Calu3 (cell line): ENCODE measurements at regions not wholly inside any gene's neighbourhood (a gene's known extent, or its start where the extent isn't known, plus 50 kb on each side); places are given as distances from the start of the nearest gene placed in this dataset.
A peak's percentile ranks its signal among the peaks of the same experiment; 100 is the strongest.

Experiments
- BruUV-seq: library from RNA; stranded (reverse); fragments of 400-500 nt; replicated peaks from 2 replicates; lab custom pipeline; 2021; lab: Mats Ljungman, UMichigan
- CTCF ChIA-PET: fragments of 300-600 bp; sonication (Branson Sonifier 250); formaldehyde crosslinking; loops from one replicate; lab custom pipeline; 2022; ENCODE audit warnings: antibody characterized with exemption; lab: Charles Lee
- DNase-seq: peaks from one replicate; pipeline ENCODE4 v3.0.0; 2022
- H3K27ac Mint-ChIP-seq: one replicate; pipeline ENCODE4 v1.8.0; 2022; ENCODE audit warnings: mixed read lengths; ENCODE audit not compliant: unreplicated experiment
- H3K27me3 Mint-ChIP-seq: one replicate; pipeline ENCODE4 v1.8.0; 2022; ENCODE audit warnings: mixed read lengths; ENCODE audit not compliant: unreplicated experiment
- H3K36me3 Mint-ChIP-seq: one replicate; pipeline ENCODE4 v1.8.0; 2022; ENCODE audit warnings: mild to moderate bottlenecking, moderate library complexity, mixed read lengths; ENCODE audit not compliant: insufficient read depth, unreplicated experiment
- H3K4me1 Mint-ChIP-seq: one replicate; pipeline ENCODE4 v1.8.0; 2022; ENCODE audit warnings: mild to moderate bottlenecking, low read depth, mixed read lengths; ENCODE audit not compliant: unreplicated experiment
- H3K4me3 Mint-ChIP-seq: one replicate; pipeline ENCODE4 v1.8.0; 2022; ENCODE audit warnings: mild to moderate bottlenecking, low read depth, moderate library complexity, mixed read lengths; ENCODE audit not compliant: unreplicated experiment
- H3K9me3 Mint-ChIP-seq: one replicate; pipeline ENCODE4 v1.8.0; 2022; ENCODE audit warnings: low read depth, mixed read lengths; ENCODE audit not compliant: unreplicated experiment
- intact Hi-C: fragments of 100-400 bp; cut with micrococcal nuclease; formaldehyde crosslinking; loops from one replicate; pipeline ENCODE4 v1.10.0; 2022; ENCODE audit not compliant: unreplicated experiment
- TF ChIP-seq, protein P1 (sequence below): fragments of 200-600 bp; IDR thresholded peaks from one replicate; pipeline ENCODE4 v1.8.0; 2022; ENCODE audit warnings: antibody characterized with exemption; ENCODE audit not compliant: unreplicated experiment

DNA sequence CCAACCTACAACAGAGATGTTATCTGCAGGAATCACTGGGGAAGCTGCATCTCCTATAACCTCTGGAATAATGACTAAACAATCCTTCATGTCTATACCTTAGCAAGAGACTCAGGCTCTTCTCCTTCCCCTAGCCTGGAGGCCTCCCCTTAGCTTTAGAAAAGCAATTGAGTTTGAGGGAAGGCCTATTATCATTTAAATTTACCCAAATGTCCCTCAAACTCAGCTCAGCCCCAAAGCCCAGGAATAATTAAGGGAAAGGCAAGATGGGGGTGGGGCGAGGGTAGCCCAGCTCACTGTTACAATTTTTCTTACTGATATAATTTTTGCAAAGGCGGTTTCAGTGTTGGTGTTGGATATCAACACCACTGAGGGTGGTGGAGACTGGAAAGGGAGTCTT is 151.4 kb upstream of the EEA1 start:
- Mint-ChIP-seq H3K27me3 (no peaks in the 10 kb centered on the region), H3K9me3 (peaks cover 5% of the 10 kb centered on the region), H3K36me3 (no peaks in the 10 kb centered on the region), H3K4me1 (peaks cover 28% of the 10 kb centered on the region), H3K4me3 (no peak overlapping the region), H3K27ac (no peak overlapping the region)
- intact Hi-C loops = no loop called here
- CTCF ChIA-PET = interaction anchor here (0.5 kb wide), 1 partner anchor 1870 kb away, joined by 3 read pairs; no protein-coding TSS in a partner anchor
- no TSS peak for BruUV-seq
- TF ChIP-seq, protein P1, sequence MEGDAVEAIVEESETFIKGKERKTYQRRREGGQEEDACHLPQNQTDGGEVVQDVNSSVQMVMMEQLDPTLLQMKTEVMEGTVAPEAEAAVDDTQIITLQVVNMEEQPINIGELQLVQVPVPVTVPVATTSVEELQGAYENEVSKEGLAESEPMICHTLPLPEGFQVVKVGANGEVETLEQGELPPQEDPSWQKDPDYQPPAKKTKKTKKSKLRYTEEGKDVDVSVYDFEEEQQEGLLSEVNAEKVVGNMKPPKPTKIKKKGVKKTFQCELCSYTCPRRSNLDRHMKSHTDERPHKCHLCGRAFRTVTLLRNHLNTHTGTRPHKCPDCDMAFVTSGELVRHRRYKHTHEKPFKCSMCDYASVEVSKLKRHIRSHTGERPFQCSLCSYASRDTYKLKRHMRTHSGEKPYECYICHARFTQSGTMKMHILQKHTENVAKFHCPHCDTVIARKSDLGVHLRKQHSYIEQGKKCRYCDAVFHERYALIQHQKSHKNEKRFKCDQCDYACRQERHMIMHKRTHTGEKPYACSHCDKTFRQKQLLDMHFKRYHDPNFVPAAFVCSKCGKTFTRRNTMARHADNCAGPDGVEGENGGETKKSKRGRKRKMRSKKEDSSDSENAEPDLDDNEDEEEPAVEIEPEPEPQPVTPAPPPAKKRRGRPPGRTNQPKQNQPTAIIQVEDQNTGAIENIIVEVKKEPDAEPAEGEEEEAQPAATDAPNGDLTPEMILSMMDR = no peak
- no peak for DNase-seq

- TF ChIP-seq, protein P1 = no peak
- H3K27ac Mint-ChIP-seq = peak overlapping the region; percentile 27
- peaks cover 2% of the 10 kb centered on the region for H3K9me3 Mint-ChIP-seq
- no peaks in the 10 kb centered on the region for H3K36me3 Mint-ChIP-seq
- DNase-seq = no peak
- no peaks in the 10 kb centered on the region for H3K27me3 Mint-ChIP-seq
- H3K4me1 Mint-ChIP-seq = peaks cover 32% of the 10 kb centered on the region
- intact Hi-C loops = no loop called here
- BruUV-seq = no TSS peak
- CTCF ChIA-PET = interaction anchor here (0.5 kb wide), 1 partner anchor 1869 kb away, joined by 3 read pairs; no protein-coding TSS in a partner anchor
- no peak overlapping the region for H3K4me3 Mint-ChIP-seq
These were observed 152.1 kb upstream of the EEA1 start for GRCh38 chr12:93080994-93081809.

DNA sequence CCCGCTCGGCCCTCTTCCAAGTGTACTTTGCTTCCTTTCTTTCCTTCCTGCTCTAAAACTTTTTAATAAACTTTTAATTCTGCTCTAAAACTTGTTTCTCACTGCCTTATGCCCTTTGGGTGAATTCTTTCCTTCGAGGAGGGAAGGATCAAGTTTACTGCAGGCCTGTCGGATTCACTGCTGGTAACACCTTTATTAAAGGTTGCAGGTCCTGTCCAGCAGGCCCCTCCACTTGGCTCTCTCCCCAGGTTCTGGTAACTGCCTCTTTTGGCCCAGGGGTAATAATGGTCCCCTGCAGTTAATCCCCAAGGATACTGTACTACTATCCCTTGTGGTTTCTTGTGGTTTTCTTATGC is 152.7 kb upstream of the EEA1 start:
- Mint-ChIP-seq H3K36me3 (no peaks in the 10 kb centered on the region), H3K27me3 (no peaks in the 10 kb centered on the region), H3K9me3 (peaks cover 2% of the 10 kb centered on the region), H3K4me1 (peaks cover 34% of the 10 kb centered on the region), H3K27ac (no peak overlapping the region), H3K4me3 (no peak overlapping the region)
- intact Hi-C loops = no loop called here
- DNase-seq = no peak
- TF ChIP-seq, protein P1 = no peak
- BruUV-seq = no TSS peak
- CTCF ChIA-PET = no interaction called here

DNA sequence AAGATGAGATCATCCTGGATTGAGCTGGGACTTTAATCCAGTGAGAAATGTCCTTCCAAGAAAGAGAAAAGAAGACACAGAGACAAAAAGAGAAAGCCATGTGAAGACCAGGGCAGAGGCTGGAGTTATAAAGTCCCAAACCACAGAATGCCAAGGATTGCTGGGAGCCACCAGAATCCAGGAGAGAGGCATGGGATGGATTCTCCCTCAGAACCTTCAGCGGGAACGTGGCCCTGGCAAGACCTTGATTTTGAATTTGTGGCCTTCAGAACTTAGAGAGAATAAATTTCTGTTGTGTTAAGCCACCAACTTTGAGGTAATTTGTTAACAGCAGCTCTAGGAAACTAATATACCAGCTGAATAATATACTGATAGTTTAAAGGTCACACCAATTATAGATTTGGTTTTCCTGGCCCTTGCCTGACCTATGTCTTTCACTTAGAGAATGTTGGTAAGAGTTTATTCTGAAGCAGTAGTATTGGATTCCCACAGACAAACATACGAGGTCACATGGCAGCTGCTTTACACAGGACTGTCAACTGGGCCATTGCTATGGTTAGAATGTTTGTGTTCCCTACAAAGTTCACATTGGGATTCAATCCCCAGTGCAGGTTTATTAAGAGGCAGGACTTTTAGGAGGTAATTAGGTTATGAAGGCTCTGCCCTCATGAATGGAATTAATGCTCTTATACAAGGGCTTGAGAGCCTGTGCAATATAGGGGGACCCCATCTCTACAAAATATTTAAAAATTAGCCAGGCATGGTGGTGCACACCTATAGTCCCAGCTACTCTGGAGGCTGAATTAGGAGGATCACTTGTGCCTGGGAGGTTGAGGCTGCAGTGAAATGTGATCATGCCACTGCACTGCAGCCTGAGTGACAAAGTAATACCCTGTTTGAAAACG is 156.5 kb upstream of the EEA1 start:
- peaks cover 56% of the 10 kb centered on the region for H3K4me1 Mint-ChIP-seq
- CTCF ChIA-PET = interaction anchor here (0.9 kb wide), 1 partner anchor 12 kb away, joined by 3 read pairs; no protein-coding TSS in a partner anchor
- TF ChIP-seq, protein P1 = no peak
- no TSS peak for BruUV-seq
- no peaks in the 10 kb centered on the region for H3K9me3 Mint-ChIP-seq
- no peak overlapping the region for H3K27ac Mint-ChIP-seq
- intact Hi-C loops = loop anchor here (2.0 to 5.0 kb wide), 2 partner anchors 68 to 229 kb away; no protein-coding TSS in a partner anchor
- no peak for DNase-seq
- H3K27me3 Mint-ChIP-seq = no peaks in the 10 kb centered on the region
- H3K4me3 Mint-ChIP-seq = no peak overlapping the region
- H3K36me3 Mint-ChIP-seq = peaks cover 4% of the 10 kb centered on the region
